Neural progenitor cell (in vitro differentiated cells): ENCODE measurements at regions not wholly inside any gene's neighbourhood (a gene's known extent, or its start where the extent isn't known, plus 50 kb on each side); places are given as distances from the start of the nearest gene placed in this dataset.
A peak's percentile ranks its signal among the peaks of the same experiment; 100 is the strongest.
"Not testable (repeated sequence)": the region's sequence is repeated elsewhere in the genome, so short reads cannot be mapped to it uniquely, and the experiment has no call there.

Experiments
- DNase-seq: peaks from one replicate; pipeline ENCODE4 v3.0.0-alpha.2; 2016; ENCODE audit warnings: low spot score
- H2AFZ ChIP-seq: fragments of 200-600 bp; sonication (generic); replicated peaks from 2 replicates; pipeline ENCODE4 v1.6.1; 2016; ENCODE audit warnings: antibody characterized with exemption
- H3F3A ChIP-seq: fragments of 200-600 bp; sonication (generic); 2 replicates; pipeline ENCODE4 v1.6.1; 2016; ENCODE audit warnings: antibody characterized with exemption, low read depth
- H3K27ac ChIP-seq: fragments of 200-600 bp; sonication (generic); 2 replicates; pipeline ENCODE4 v1.5.1; 2016; ENCODE audit warnings: mild to moderate bottlenecking
- H3K27me3 ChIP-seq: fragments of 200-600 bp; sonication (generic); 2 replicates; pipeline ENCODE4 v1.6.1; 2016; ENCODE audit warnings: mild to moderate bottlenecking, moderate library complexity
- H3K36me3 ChIP-seq: fragments of 200-600 bp; sonication (generic); 2 replicates; pipeline ENCODE4 v1.5.1; 2016
- H3K4me1 ChIP-seq: fragments of 200-600 bp; sonication (generic); 2 replicates; pipeline ENCODE4 v1.6.1; 2016; ENCODE audit warnings: mixed run types
- H3K4me2 ChIP-seq: fragments of 200-600 bp; sonication (generic); 2 replicates; pipeline ENCODE4 v1.6.1; 2016
- H3K4me3 ChIP-seq: fragments of 200-600 bp; sonication (generic); 2 replicates; pipeline ENCODE4 v1.5.1; 2016
- H3K79me2 ChIP-seq: fragments of 200-600 bp; sonication (generic); 2 replicates; pipeline ENCODE4 v1.6.1; 2016; ENCODE audit warnings: low read depth
- H3K9ac ChIP-seq: fragments of 200-600 bp; sonication (generic); 2 replicates; pipeline ENCODE4 v1.6.1; 2016
- H3K9me3 ChIP-seq: fragments of 200-600 bp; sonication (generic); 2 replicates; pipeline ENCODE4 v1.5.1; 2016; ENCODE audit warnings: low read depth
- H4K20me1 ChIP-seq: fragments of 200-600 bp; sonication (generic); 2 replicates; pipeline ENCODE4 v1.6.1; 2016; ENCODE audit warnings: low read depth
- H3K27ac Mint-ChIP-seq: 3 replicates; pipeline ENCODE4 v1.8.0; 2021; ENCODE audit warnings: mixed read lengths
- H3K27me3 Mint-ChIP-seq: 2 replicates; pipeline ENCODE4 v1.8.0; 2022; ENCODE audit warnings: low read depth, mild to moderate bottlenecking, inconsistent platforms, moderate library complexity, mixed read lengths; ENCODE audit not compliant: insufficient read depth
- H3K36me3 Mint-ChIP-seq: 3 replicates; pipeline ENCODE4 v1.8.0; 2021; ENCODE audit warnings: mixed read lengths
- H3K4me1 Mint-ChIP-seq: 3 replicates; pipeline ENCODE4 v1.8.0; 2021; ENCODE audit warnings: mixed read lengths
- H3K4me3 Mint-ChIP-seq: 3 replicates; pipeline ENCODE4 v1.8.0; 2021; ENCODE audit warnings: mild to moderate bottlenecking, moderate library complexity, mixed read lengths
- H3K9me3 Mint-ChIP-seq: 3 replicates; pipeline ENCODE4 v1.8.0; 2020; ENCODE audit warnings: mixed read lengths
- EZH2 ChIP-seq: fragments of 200-600 bp; sonication (generic); IDR thresholded peaks from 2 replicates; pipeline ENCODE4 v1.6.1; 2017; ENCODE audit warnings: antibody characterized with exemption, mild to moderate bottlenecking, moderate library complexity
- EZH2phosphoT487 ChIP-seq: fragments of 200-600 bp; sonication (generic); IDR thresholded peaks from 2 replicates; pipeline ENCODE4 v1.6.1; 2017; ENCODE audit warnings: antibody characterized with exemption
- TF ChIP-seq, protein P1 (sequence below): fragments of 200-600 bp; sonication (generic); IDR thresholded peaks from 2 replicates; pipeline ENCODE4 v1.5.1; 2017; ENCODE audit warnings: antibody characterized with exemption, mild to moderate bottlenecking

DNA sequence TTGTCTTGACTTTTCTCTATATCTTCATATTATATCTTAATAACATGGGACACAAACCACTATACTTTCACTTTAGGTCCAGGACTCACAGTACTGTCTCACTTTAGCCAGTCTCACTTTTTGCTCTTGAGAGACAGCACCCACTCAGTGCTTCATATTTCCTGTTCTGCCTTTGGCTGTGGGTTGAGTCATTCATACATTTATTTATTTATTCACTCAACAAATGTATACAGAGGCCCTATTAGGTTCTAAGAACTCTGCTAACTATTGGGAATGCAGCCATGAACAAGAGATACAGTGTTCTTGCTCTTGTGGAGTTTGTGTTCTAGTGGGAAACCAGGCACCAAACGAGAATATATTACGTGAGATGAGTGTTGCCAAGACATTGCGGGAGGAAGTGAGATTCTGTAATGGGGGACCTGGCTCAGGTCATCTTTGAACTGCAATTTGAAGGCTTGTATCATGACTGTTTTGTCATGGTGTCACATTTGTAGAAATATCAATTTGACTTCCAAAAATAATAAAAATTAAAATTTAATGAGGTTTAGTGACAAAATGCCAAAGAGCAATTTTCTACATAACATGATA, 190.1 kb downstream of the SDHAF3 start:
- Mint-ChIP-seq H3K27ac (no peak overlapping the region), H3K4me1 (no peaks in the 10 kb centered on the region), H3K36me3 (no peaks in the 10 kb centered on the region)

DNA sequence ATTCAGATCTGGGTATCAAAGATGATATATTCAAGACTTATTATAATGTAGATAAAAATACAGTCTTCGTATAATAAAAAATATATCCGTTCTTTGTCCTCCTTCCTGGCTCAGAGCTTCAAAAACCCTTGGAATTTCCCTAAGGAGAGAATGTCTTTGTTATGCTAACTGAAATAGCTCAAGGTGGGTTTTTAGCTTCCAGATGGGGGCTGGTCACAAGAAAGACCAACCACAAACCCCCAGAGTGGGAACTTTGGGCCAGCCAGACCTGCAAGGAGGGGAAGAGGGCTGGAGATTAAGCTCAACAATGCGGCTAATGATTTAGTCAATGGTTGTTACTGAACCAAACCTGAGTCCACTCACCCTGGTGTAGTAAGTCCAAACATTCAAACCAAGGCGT, 196.4 kb downstream of the SDHAF3 start:
- no peaks in the 10 kb centered on the region for H3K9me3 ChIP-seq
- peaks cover 4% of the 10 kb centered on the region for H3K27me3 Mint-ChIP-seq
- H3K9ac ChIP-seq, result no peak overlapping the region
- no peaks in the 10 kb centered on the region for H3K27me3 ChIP-seq
- no peak overlapping the region for H3K4me2 ChIP-seq
- H2AFZ ChIP-seq, result no peak overlapping the region
- DNase-seq, result peak; percentile 33
- H3K4me3 ChIP-seq, result no peak overlapping the region
- H4K20me1 ChIP-seq, result no peaks in the 10 kb centered on the region
- H3K27ac ChIP-seq, result no peak overlapping the region
- no peaks in the 10 kb centered on the region for H3K79me2 ChIP-seq
- TF ChIP-seq EZH2 (no peak), EZH2phosphoT487 (no peak)
- TF ChIP-seq, protein P1, sequence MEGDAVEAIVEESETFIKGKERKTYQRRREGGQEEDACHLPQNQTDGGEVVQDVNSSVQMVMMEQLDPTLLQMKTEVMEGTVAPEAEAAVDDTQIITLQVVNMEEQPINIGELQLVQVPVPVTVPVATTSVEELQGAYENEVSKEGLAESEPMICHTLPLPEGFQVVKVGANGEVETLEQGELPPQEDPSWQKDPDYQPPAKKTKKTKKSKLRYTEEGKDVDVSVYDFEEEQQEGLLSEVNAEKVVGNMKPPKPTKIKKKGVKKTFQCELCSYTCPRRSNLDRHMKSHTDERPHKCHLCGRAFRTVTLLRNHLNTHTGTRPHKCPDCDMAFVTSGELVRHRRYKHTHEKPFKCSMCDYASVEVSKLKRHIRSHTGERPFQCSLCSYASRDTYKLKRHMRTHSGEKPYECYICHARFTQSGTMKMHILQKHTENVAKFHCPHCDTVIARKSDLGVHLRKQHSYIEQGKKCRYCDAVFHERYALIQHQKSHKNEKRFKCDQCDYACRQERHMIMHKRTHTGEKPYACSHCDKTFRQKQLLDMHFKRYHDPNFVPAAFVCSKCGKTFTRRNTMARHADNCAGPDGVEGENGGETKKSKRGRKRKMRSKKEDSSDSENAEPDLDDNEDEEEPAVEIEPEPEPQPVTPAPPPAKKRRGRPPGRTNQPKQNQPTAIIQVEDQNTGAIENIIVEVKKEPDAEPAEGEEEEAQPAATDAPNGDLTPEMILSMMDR, result no peak
- no peaks in the 10 kb centered on the region for H3K4me1 ChIP-seq
- no peaks in the 10 kb centered on the region for H3K36me3 ChIP-seq
- H3K9me3 Mint-ChIP-seq, result peaks cover 8% of the 10 kb centered on the region
- H3K27ac Mint-ChIP-seq, result no peak overlapping the region
- H3F3A ChIP-seq, result no peaks in the 10 kb centered on the region
- H3K36me3 Mint-ChIP-seq, result no peaks in the 10 kb centered on the region
- H3K4me3 Mint-ChIP-seq, result no peak overlapping the region
- no peaks in the 10 kb centered on the region for H3K4me1 Mint-ChIP-seq

More for the DNA sequence above, 190.1 kb downstream of the SDHAF3 start:
- H3K9me3 Mint-ChIP-seq, result no peaks in the 10 kb centered on the region
- no peak overlapping the region for H3K9ac ChIP-seq
- TF ChIP-seq EZH2 (no peak), EZH2phosphoT487 (no peak)
- TF ChIP-seq, protein P1, result no peak
- H3K79me2 ChIP-seq, result no peaks in the 10 kb centered on the region
- H3K4me3 ChIP-seq, result no peak overlapping the region
- no peak overlapping the region for H3K27ac ChIP-seq
- no peak overlapping the region for H3K4me2 ChIP-seq
- no peak for DNase-seq
- H3K36me3 ChIP-seq, result no peaks in the 10 kb centered on the region
- H4K20me1 ChIP-seq, result no peaks in the 10 kb centered on the region
- H2AFZ ChIP-seq, result no peak overlapping the region
- H3K4me3 Mint-ChIP-seq, result no peak overlapping the region
- H3K4me1 ChIP-seq, result no peaks in the 10 kb centered on the region
- H3K27me3 ChIP-seq, result no peaks in the 10 kb centered on the region
- peaks cover 6% of the 10 kb centered on the region for H3K27me3 Mint-ChIP-seq
- H3K9me3 ChIP-seq, result no peaks in the 10 kb centered on the region
- H3F3A ChIP-seq, result no peaks in the 10 kb centered on the region

DNA sequence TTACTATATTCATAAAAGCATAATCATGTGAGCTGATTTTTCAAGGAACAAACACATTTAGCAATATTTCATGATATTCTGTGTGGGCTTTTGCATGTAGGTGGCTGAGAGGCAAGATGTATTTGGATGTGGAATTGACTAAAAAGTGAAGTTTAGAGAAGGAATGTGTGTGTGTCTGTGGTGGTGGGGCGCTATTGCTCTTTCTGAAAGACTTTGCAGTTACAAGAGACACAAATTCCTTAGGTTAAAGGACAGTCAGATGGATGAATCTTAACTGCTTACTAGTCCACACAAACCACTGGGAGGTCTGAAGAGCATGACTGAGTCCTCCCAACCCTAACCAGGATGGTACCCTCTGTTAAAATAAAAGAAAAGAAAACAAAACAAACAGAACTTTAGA, 200.1 kb downstream of the SDHAF3 start:
- H4K20me1 ChIP-seq, result no peaks in the 10 kb centered on the region
- no peaks in the 10 kb centered on the region for H3K4me1 ChIP-seq
- H3K27ac Mint-ChIP-seq, result no peak overlapping the region
- no peak overlapping the region for H2AFZ ChIP-seq
- no peaks in the 10 kb centered on the region for H3K4me1 Mint-ChIP-seq
- no peak overlapping the region for H3K9ac ChIP-seq
- DNase-seq, result no peak
- no peak overlapping the region for H3K27ac ChIP-seq
- H3K36me3 ChIP-seq, result no peaks in the 10 kb centered on the region
- H3K36me3 Mint-ChIP-seq, result no peaks in the 10 kb centered on the region
- H3K4me3 Mint-ChIP-seq, result no peak overlapping the region
- no peak overlapping the region for H3K4me3 ChIP-seq
- H3K9me3 ChIP-seq, result no peaks in the 10 kb centered on the region
- H3K79me2 ChIP-seq, result no peaks in the 10 kb centered on the region
- H3F3A ChIP-seq, result no peaks in the 10 kb centered on the region
- no peak for TF ChIP-seq EZH2
- TF ChIP-seq, protein P1, result peak; percentile 12
- no peaks in the 10 kb centered on the region for H3K27me3 ChIP-seq
- H3K9me3 Mint-ChIP-seq, result peaks cover 8% of the 10 kb centered on the region
- peaks cover 2% of the 10 kb centered on the region for H3K27me3 Mint-ChIP-seq
- no peak overlapping the region for H3K4me2 ChIP-seq

DNA sequence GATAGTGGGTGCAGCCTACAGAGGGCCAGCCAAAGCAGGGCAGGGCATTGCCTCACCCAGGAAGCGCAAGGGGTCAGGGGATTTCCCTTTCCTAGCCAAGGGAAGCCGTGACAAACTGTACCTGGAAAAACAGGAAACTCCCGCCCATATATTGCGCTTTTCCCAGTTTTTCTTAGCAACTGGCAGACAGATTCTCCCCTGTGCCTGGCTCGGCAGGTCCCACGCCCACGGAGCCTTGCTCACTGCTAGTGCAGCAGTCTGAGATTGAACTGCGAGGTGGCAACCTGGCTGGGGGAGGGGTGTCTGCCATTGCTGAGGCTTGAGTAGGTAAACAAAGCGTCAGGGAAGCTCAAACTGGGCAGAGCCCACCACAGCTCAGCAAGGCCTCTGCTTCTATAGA, 212.4 kb downstream of the SDHAF3 start:
- not testable (repeated sequence) for DNase-seq, H3F3A ChIP-seq, H3K4me1 ChIP-seq, H3K79me2 ChIP-seq, H3K36me3 Mint-ChIP-seq, H3K4me1 Mint-ChIP-seq, H4K20me1 ChIP-seq, H3K4me2 ChIP-seq, H3K27ac Mint-ChIP-seq, H2AFZ ChIP-seq, H3K9ac ChIP-seq, H3K4me3 ChIP-seq, H3K27me3 Mint-ChIP-seq, H3K27me3 ChIP-seq, H3K27ac ChIP-seq, H3K9me3 ChIP-seq, H3K36me3 ChIP-seq, H3K4me3 Mint-ChIP-seq
- H3K9me3 Mint-ChIP-seq, result peaks cover 16% of the 10 kb centered on the region
